GF-D8 (cell line): ENCODE measurements at regions not wholly inside any gene's neighbourhood (a gene's known extent, or its start where the extent isn't known, plus 50 kb on each side); places are given as distances from the start of the nearest gene placed in this dataset.
"Not testable (repeated sequence)": the region's sequence is repeated elsewhere in the genome, so short reads cannot be mapped to it uniquely, and the experiment has no call there.

Experiments used
- DNase-seq: peaks from one replicate; lab custom pipeline; 2025; lab: John Stamatoyannopoulos, UW

- not testable (repeated sequence) for DNase-seq
Measured at GRCh38 chr6:21282360-21282759, 311.2 kb upstream of the SOX4 start.

DNA sequence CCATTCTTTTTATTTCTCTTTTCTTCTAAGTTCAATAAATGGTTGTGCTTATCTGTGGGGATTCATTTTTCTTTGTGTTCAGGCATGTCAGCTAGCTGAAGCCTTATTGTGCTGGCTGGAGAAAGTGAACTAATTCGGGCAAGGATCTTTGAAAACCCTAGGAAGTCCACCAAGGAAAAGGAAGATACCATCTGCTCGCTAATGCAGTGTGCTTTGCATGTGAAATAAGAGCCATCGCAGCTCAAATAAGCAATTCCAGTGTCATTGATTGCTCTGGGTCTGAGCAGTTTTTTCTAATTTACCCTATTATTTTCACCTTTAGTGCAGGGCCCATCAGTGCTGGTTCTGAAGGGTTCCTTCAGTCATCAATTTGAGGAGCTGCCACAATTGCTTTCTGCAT, 309.4 kb upstream of the SOX4 start:
- DNase-seq = no peak

DNA sequence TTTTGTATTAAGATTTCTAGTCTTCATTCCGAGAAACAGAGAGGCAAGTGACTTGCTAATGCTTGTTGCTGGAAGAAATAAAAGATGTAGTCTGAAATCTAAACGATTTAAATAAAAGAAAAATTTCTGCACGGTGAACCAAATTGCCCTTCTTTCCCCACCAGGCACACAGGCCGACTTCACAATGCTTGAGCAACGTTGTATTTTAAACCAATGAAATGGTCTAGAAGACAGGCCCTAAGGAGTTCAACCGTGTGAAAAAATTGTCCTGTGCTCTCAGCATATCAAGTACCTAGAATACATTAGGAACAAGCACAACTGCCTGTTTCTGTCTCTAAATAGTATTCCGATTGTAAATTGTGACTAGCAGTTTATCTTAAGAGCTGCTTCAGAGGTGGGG, 308.8 kb upstream of the SOX4 start:
- no peak for DNase-seq

DNA sequence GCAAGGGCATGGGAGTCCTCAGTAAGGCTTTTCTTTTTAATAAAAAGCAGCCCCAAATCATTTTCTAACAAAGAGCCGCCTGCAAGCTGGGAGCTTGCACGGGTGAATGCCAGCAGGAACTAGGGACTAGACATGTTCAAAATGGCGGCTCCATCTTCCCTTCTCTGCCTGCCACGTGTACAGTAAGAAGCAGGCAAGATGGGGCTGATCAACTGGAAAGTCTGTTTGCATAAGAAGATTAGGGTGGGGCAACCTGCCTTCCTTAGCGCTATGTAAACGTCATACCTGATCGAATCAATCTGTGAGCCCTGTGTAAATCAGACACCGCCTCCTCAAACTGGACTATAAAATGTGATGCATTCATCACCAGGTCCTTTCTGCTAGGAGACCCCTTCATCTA, 299.4 kb upstream of the SOX4 start:
- no peak for DNase-seq

GRCh38 chr6:21295506-21296240, 297.9 kb upstream of the SOX4 start:
- no peak for DNase-seq

GRCh38 chr6:21297665-21298064, 295.9 kb upstream of the SOX4 start:
- DNase-seq = no peak

GRCh38 chr6:21299216-21299615, 294.3 kb upstream of the SOX4 start:
- DNase-seq = no peak

- DNase-seq = no peak
Measured at GRCh38 chr6:21300439-21300838, 293.1 kb upstream of the SOX4 start.

GRCh38 chr6:21305893-21306332, 287.6 kb upstream of the SOX4 start:
- no peak for DNase-seq

DNA sequence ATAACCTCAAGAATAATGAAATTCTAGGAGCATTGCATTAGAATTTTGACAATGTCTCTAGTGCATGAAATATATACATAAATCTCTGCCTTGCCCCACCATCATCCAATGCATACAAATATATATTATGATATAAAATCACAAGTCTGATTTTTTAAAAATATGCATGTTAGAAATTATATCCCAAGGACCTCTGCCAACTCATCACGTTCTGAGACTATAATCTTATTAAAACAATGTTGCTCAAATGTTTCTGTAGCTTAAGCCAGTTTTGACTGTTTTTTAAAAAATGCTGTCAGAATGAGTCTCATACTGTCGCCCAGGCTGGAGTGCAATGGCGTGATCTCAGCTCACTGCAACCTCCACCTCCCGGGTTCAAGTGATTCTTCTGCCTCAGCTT, 287.0 kb upstream of the SOX4 start:
- DNase-seq = no peak

DNA sequence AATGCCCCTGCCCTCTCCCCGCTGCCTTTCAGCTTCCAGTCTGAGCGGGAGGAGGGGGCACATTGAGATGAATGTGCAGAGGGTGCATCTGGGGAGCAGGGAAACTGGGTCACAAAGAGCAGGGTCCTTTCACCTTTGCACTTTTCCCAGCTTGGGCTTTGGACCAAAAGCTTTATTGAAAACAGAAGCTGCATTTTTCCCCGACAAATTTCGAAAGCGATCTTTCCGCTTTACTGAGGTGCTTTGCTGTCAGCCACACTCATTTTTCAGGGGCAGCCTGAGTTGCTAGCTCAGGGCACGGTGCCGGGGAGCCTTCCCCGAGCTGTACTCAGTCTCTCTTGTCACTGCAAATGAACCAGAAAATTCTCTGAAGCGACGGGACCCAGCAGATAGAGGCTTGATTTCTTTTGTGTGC, 283.7 kb upstream of the SOX4 start:
- DNase-seq = no peak

DNA sequence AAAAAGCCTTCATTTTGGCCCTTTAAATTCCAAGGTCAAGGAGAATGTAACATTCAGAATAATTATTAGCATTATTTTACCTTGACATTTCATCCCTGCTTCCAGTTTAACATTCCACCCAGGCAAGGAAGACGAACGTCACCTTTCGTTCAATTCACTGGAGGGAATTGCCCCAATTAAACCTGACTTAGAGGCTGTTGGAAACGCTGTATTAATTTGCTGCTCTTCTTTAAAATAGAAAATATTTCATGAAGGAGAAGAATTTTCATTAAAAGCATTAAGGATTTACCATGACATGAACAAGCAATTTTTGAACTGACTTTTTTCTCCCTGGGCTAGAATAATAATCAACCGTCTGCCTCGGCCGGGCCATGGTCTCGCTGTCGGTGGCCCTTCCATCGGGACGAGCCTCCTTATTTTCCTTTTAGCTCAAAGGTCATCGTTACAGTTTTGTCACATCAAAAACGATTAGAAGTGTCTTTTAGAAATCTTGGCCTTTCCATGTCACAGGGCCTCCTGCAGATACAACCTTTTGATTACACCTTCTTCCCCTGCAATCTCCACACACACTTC, 282.9 kb upstream of the SOX4 start:
- DNase-seq = no peak

- no peak for DNase-seq
Measured at GRCh38 chr6:21312118-21312517, 281.4 kb upstream of the SOX4 start.

DNA sequence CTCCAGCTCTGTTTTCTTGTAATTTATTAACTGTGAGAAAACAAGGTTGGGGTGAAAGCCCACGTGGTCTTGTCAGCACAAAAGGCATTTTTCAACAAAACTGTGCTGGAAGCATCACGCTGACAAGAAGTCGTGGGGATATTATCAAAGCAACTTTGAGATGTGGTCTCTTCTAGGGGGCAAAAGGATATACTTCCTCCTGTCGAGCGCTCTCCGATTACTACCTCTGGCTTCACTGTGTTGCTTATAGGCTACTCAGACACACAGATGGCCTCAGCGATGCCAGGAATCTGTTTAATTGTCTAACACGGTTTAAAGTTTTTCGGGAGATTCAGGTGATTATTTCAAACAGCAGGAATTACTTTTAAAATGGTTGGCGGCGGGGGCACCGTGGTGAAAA, 275.9 kb upstream of the SOX4 start:
- no peak for DNase-seq

DNA sequence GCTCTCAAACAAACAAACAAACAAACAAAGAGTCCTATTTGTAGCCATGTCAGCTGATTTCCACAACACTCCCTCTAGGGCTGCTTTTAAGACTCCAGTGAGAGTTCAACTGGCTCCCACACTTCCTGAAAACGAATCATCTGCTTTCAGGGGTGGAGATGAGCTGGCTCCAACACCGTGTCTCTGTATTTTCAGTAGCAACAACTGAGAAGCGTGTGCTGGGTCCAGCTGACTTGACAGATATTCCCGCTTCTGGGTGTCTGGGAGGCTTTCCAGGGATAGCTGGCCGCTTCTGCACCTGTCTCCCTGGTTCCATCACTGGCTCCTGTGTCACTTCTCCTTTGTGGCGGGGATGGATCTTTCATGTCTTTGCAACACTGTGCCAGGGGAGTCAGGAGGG, 272.5 kb upstream of the SOX4 start:
- DNase-seq = no peak

- no peak for DNase-seq
Measured at GRCh38 chr6:21321531-21321930, 272.0 kb upstream of the SOX4 start.

GRCh38 chr6:21323577-21323976, 270.0 kb upstream of the SOX4 start:
- DNase-seq = no peak

- no peak for DNase-seq
Measured at GRCh38 chr6:21325201-21325856, 268.2 kb upstream of the SOX4 start.

DNA sequence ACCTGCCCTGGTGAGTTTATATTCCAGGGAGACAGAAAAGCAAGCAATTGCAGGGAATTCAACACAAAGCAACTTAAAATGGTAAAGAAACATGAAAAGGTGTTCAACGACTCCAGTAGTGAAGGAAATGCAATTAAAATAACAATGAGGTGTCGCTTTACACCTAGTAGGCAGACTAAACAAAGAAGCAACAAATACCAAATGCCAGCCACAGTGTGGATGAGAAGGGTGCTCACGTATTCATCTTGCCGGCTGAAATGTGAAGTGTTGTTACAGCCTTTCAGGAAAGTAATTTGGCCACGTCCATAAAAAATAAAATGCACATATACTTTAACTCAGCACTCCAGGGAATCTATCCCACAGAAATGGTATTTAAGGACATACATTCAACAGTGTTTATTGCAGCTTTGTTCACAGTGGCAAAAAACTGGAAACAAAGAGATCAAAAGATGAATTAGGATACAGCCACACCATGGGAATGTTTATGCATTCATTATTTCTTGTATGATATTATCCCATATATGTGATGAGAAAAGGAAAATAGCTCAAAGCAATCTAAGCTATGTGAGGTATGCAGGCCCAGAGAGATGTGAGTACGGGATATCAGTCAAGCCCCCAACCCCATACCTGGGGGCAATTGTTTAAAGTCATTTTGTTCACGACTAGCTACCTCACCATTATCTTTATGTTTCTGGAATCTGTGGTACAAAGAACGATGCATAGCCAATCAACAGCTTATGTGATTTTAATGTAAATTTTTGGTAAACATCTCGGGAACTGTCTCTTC, 266.0 kb upstream of the SOX4 start:
- no peak for DNase-seq

DNA sequence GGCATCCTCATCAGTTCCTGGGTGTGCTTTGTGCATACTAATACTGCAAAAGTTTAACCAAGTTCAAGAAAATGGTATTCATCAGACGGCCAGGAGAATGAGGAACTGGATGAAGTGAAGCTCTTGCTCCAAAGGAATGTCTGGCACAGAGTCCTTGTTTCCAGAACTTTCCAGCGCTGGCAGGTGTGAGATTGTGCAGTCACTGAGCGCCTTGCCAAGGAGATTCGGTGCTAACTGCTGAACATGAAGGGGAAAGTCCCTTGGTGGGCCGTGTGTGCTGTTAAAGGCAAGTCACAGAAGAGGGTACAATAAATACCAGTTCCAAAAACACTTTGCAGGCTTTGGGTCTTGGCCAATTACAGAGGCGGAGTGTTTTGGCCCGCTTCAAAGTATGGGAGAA, 262.3 kb upstream of the SOX4 start:
- no peak for DNase-seq

- no peak for DNase-seq
Measured at GRCh38 chr6:21332077-21332476, 261.5 kb upstream of the SOX4 start.

GRCh38 chr6:21332660-21333059, 260.9 kb upstream of the SOX4 start:
- DNase-seq = no peak

DNA sequence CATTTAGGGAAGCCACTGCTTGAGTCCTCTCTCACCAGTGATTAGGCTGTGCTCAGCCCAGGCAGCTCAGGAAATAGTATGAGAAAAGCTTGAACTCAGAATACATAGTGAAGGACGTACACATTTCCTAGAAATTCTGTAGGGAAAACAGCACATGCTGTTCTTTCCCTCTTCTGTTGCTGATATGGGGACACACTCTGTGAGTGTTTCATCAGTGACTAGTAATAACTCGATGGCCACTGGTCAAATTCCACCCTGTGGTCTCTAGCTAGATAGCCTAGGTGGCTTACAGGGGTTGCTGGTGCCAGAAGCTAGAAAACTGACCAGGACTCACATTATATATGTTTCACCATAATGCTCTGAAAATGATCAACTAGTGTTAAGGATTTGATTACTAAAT, 259.8 kb upstream of the SOX4 start:
- DNase-seq = no peak
